GM12865 (cell line): ENCODE measurements at regions not wholly inside any gene's neighbourhood (a gene's known extent, or its start where the extent isn't known, plus 50 kb on each side); places are given as distances from the start of the nearest gene placed in this dataset.
"Not testable (repeated sequence)": the region's sequence is repeated elsewhere in the genome, so short reads cannot be mapped to it uniquely, and the experiment has no call there.

Source experiments
- DNase-seq: peaks from one replicate; pipeline ENCODE4 v3.0.0; 2010; ENCODE audit warnings: low read depth
- H3K4me3 ChIP-seq: 2 replicates; pipeline ENCODE4 v1.5.1; 2011; ENCODE audit warnings: mild to moderate bottlenecking, low read depth, low read length, control low read depth
- TF ChIP-seq, protein P1 (sequence below): IDR thresholded peaks from 2 replicates; pipeline ENCODE4 v1.5.1; 2011; ENCODE audit warnings: low read length, control low read depth, low read depth, inconsistent platforms; ENCODE audit not compliant: insufficient read depth; ENCODE audit errors: missing control alignments

DNA sequence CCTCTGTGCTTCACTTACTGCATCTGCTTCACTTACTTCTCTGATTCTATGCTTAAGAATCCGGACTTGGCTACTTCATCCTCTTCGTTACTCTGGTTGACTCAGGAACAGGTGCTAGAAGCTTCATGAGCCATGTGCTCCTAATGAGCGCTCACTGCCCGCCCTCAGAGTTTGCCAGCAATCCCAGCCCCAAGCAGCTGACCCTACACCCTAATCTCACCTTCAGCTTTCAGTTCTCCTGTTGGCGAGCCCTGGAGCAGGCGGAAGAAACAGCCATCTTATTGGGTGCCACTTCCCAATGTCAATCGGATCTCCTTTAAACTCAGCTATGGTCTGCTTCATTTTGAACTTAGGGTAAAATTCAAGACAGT, 61.3 kb downstream of the FOXA2 start:
- TF ChIP-seq, protein P1, sequence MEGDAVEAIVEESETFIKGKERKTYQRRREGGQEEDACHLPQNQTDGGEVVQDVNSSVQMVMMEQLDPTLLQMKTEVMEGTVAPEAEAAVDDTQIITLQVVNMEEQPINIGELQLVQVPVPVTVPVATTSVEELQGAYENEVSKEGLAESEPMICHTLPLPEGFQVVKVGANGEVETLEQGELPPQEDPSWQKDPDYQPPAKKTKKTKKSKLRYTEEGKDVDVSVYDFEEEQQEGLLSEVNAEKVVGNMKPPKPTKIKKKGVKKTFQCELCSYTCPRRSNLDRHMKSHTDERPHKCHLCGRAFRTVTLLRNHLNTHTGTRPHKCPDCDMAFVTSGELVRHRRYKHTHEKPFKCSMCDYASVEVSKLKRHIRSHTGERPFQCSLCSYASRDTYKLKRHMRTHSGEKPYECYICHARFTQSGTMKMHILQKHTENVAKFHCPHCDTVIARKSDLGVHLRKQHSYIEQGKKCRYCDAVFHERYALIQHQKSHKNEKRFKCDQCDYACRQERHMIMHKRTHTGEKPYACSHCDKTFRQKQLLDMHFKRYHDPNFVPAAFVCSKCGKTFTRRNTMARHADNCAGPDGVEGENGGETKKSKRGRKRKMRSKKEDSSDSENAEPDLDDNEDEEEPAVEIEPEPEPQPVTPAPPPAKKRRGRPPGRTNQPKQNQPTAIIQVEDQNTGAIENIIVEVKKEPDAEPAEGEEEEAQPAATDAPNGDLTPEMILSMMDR, result no peak
- no peak for DNase-seq
- H3K4me3 ChIP-seq, result no peak overlapping the region

DNA sequence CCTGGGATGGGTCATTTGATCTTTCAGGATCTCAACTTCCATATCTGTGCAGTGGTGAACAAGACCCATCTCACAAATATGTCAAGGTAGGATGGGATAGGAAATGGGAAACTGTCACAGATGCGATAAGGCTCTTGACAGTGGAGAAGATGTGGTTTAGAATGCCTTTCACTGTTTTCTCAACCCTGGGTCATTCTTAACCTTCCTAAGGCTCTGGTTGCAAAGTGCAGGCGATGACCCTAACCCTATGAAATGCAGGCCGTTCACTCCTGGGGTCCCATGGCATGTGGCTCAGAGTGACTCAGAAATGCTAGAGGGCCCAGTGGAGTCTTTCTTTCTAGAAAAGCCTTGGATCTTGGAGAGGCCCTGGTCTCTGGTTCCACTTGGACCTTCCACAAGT, 61.7 kb downstream of the FOXA2 start:
- TF ChIP-seq, protein P1, result no peak
- no peak for DNase-seq
- H3K4me3 ChIP-seq, result no peak overlapping the region

DNA sequence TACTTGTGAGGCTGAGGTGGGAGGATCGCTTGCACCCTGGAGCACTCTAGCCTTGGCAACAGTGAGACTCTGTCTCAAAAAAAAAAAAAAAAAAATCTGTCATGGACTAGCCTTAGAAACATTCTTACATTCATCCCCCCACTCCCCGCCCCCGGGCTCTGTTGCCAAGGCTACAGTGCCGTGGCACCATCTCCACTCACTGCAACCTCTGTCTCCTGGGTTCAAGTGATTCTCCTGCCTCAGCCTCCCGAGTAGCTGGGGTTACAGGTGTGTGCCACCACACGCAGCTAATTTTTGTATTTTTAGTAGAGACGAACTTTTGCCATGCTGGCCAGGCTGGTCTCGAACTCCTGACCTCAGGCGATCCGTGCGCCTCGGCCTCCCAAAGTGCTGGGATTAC, 62.4 kb downstream of the FOXA2 start:
- DNase-seq, H3K4me3 ChIP-seq: not testable (repeated sequence)

DNA sequence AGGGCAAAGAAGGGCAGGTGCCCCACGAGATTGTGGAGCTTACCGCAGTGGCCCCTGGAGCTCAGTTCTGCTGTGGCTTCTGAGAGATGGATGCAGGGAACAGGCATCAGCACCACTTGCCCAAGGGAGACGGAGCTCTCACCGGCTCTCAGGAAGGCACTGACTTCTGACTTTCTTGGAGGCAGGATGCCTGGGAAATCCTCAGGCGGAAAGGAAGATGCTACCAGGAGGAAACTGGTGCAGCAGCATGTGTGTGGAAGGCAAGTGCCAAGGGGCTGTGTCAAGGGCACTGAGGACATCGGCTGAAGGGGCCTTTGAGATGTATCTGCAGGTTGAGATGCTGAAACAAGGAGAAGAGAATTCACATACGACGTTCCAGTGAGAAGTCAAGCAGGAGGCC, 64.0 kb downstream of the FOXA2 start:
- TF ChIP-seq, protein P1, result no peak
- DNase-seq, result no peak
- no peak overlapping the region for H3K4me3 ChIP-seq

DNA sequence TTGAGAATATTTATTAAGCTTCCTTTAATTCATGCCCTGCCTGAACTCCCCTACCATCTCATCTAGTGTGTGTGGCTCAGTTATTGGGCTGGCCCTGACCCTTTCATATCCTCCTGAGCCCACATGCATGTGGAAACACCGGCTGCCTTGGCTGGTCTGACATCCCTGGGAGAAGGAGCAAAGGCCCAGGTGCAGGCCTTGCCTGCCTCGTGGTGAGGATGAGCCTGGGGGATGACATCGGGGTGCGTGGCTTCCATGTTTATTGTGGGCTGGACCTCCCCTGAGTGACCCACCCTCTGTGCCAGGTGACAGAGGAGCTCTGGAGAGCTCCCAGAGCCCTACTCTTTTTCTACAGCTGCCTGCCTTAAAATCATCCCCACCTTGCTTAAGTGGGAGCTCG, 69.1 kb downstream of the FOXA2 start:
- H3K4me3 ChIP-seq, result no peak overlapping the region
- no peak for DNase-seq
- TF ChIP-seq, protein P1, result no peak

DNA sequence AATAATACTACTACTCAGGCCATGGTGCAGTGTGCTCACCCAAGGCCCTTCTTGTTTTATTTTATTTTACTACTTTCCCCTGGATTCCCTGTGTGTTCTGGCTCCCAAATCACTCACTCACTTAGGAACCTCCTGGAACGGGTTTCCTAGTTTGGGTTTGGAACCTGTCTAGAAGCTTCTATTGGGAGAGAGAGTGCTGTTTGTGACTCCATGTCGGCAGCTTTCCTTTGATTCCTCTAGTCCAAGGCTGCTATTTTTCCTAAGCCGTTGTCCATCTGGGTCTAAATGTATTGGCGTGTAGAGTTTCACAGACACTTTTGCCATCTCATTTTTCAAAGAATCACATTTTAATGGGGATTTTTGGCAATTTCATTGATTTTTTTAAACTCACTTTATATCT, 70.8 kb downstream of the FOXA2 start:
- no peak overlapping the region for H3K4me3 ChIP-seq
- DNase-seq, result no peak
- TF ChIP-seq, protein P1, result no peak

DNA sequence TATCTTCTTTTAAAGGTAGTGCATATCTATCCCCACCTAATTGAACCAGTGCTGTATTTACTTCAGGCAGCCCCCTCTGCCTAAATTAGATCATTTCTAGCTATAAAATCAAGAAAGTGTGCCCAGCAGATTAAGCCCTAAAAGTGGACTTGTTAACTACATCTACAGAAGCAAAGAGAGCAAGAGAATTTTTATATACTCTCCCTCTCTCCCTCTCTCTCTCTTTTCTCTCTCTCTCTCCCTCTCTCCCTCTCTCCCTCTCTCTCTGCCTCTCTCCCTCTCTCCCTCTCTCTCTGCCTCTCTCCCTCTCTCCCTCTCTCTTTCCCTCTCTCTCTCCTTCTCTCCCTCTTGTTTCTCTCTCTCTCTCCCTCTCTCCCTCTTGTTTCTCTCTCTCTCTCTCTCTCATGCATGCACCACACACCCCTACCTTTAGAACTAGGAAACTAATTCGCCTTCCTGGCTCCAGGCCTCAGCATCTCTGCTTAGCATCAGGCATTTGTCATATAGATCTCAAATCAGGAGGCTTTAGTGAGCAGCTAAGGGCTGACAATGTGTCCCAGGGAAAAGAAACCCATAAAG, 71.4 kb downstream of the FOXA2 start:
- H3K4me3 ChIP-seq, result no peak overlapping the region
- TF ChIP-seq, protein P1, result no peak
- no peak for DNase-seq
